ENCODE measurements at regions not wholly inside any gene's neighbourhood (a gene's known extent, or its start where the extent isn't known, plus 50 kb on each side); places are given as distances from the start of the nearest gene placed in this dataset.

- no peaks in the 10 kb centered on the region for H3K27me3 ChIP-seq (ENCODE audit: control insufficient read depth, extremely low read depth, insufficient read depth, low read length)
- no peak overlapping the region for H3K27ac ChIP-seq (ENCODE audit: control insufficient read depth, insufficient read depth, low read length)
- no peaks in the 10 kb centered on the region for H3K9me1 ChIP-seq (ENCODE audit: control insufficient read depth, extremely low read depth, insufficient read depth, low read length)
- H3K4me2 ChIP-seq (ENCODE audit: control insufficient read depth, extremely low read depth, insufficient read depth, low read depth, low read length) = no peak overlapping the region
- H3K36me3 ChIP-seq (ENCODE audit: control insufficient read depth in 2 of 2, extremely low read depth in 1 of 2, insufficient read depth in 2 of 2, low read length in 2 of 2) = no peaks in the 10 kb centered on the region
- no peaks in the 10 kb centered on the region for H4K20me1 ChIP-seq (ENCODE audit: control insufficient read depth, extremely low read depth, insufficient read depth, low read length)
- no peak overlapping the region for H3K4me3 ChIP-seq (ENCODE audit: control insufficient read depth in 2 of 3, extremely low read depth in 1 of 3, insufficient read depth in 2 of 3, low read depth in 1 of 3, low read length in 3 of 3)
- H3K4me1 ChIP-seq (ENCODE audit: control insufficient read depth, extremely low read depth, insufficient read depth, low read length) = no peaks in the 10 kb centered on the region
- FAIRE-seq = no peak
- dilution Hi-C loops (cut with MboI; ENCODE audit: extremely low pct_ligation_motif_present, low sequenced_read_pairs) = no loop called here
- H3K9me3 ChIP-seq (ENCODE audit: control insufficient read depth, low read depth, low read length) = no peaks in the 10 kb centered on the region
- no peak overlapping the region for H2AFZ ChIP-seq (ENCODE audit: control insufficient read depth, low read length)
- H3K79me2 ChIP-seq (ENCODE audit: control insufficient read depth, insufficient read depth, low read length) = no peaks in the 10 kb centered on the region
- no peak for TF ChIP-seq EZH2 (IDR thresholded peaks at IDR 0.05; ENCODE audit: low read length)
- TF ChIP-seq, protein P1, sequence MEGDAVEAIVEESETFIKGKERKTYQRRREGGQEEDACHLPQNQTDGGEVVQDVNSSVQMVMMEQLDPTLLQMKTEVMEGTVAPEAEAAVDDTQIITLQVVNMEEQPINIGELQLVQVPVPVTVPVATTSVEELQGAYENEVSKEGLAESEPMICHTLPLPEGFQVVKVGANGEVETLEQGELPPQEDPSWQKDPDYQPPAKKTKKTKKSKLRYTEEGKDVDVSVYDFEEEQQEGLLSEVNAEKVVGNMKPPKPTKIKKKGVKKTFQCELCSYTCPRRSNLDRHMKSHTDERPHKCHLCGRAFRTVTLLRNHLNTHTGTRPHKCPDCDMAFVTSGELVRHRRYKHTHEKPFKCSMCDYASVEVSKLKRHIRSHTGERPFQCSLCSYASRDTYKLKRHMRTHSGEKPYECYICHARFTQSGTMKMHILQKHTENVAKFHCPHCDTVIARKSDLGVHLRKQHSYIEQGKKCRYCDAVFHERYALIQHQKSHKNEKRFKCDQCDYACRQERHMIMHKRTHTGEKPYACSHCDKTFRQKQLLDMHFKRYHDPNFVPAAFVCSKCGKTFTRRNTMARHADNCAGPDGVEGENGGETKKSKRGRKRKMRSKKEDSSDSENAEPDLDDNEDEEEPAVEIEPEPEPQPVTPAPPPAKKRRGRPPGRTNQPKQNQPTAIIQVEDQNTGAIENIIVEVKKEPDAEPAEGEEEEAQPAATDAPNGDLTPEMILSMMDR (optimal IDR thresholded peaks at IDR 0.05 in 1 of 3, IDR thresholded peaks at IDR 0.05 in 1 of 3, conservative IDR thresholded peaks at IDR 0.05 in 1 of 3; ENCODE audit: extremely low read depth in 1 of 3, insufficient read depth in 2 of 3, low read length in 3 of 3) = no peak
- no peak overlapping the region for H3K9ac ChIP-seq (ENCODE audit: control insufficient read depth, extremely low read depth, insufficient read depth, low read length)
- DNase-seq (ENCODE audit: low read depth, low spot score) = no peak
Measured at GRCh38 chr3:75242012-75242735, 422.0 kb upstream of the FRG2C start.

DNA sequence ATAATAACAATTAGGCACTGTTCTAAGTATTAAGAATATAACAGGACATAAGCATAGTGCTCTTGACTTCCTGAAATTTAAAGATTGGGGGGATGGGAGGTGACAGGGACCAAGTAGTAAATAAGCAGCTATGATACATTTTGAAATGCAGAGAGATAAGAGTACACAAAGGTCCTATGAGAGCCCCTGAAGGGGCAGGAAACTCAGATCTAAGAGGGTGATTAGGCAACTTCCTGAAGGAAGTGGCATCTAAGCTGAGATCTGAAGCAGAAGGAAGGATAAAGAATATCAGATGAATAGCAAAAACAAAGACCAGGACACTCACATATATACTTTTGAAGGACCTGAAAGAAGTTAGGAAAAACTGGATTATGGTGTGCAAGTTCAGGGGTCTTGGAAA, 415.2 kb upstream of the FRG2C start:
- dilution Hi-C loops (cut with MboI; ENCODE audit: extremely low pct_ligation_motif_present, low sequenced_read_pairs) = no loop called here
- no peak overlapping the region for H3K27ac ChIP-seq (ENCODE audit: control insufficient read depth, insufficient read depth, low read length)
- no peak for FAIRE-seq
- no peaks in the 10 kb centered on the region for H3K9me3 ChIP-seq (ENCODE audit: control insufficient read depth, low read depth, low read length)
- no peak overlapping the region for H3K4me2 ChIP-seq (ENCODE audit: control insufficient read depth, extremely low read depth, insufficient read depth, low read depth, low read length)
- no peak for TF ChIP-seq EZH2 (IDR thresholded peaks at IDR 0.05; ENCODE audit: low read length)
- TF ChIP-seq, protein P1 (optimal IDR thresholded peaks at IDR 0.05 in 1 of 3, IDR thresholded peaks at IDR 0.05 in 1 of 3, conservative IDR thresholded peaks at IDR 0.05 in 1 of 3; ENCODE audit: extremely low read depth in 1 of 3, insufficient read depth in 2 of 3, low read length in 3 of 3) = no peak
- H3K27me3 ChIP-seq (ENCODE audit: control insufficient read depth, extremely low read depth, insufficient read depth, low read length) = no peaks in the 10 kb centered on the region
- no peaks in the 10 kb centered on the region for H3K9me1 ChIP-seq (ENCODE audit: control insufficient read depth, extremely low read depth, insufficient read depth, low read length)
- H3K79me2 ChIP-seq (ENCODE audit: control insufficient read depth, insufficient read depth, low read length) = no peaks in the 10 kb centered on the region
- no peak for DNase-seq (ENCODE audit: low read depth, low spot score)
- no peak overlapping the region for H3K4me3 ChIP-seq (ENCODE audit: control insufficient read depth in 2 of 3, extremely low read depth in 1 of 3, insufficient read depth in 2 of 3, low read depth in 1 of 3, low read length in 3 of 3)
- no peaks in the 10 kb centered on the region for H4K20me1 ChIP-seq (ENCODE audit: control insufficient read depth, extremely low read depth, insufficient read depth, low read length)
- H3K4me1 ChIP-seq (ENCODE audit: control insufficient read depth, extremely low read depth, insufficient read depth, low read length) = no peaks in the 10 kb centered on the region
- H2AFZ ChIP-seq (ENCODE audit: control insufficient read depth, low read length) = no peak overlapping the region
- H3K36me3 ChIP-seq (ENCODE audit: control insufficient read depth in 2 of 2, extremely low read depth in 1 of 2, insufficient read depth in 2 of 2, low read length in 2 of 2) = no peaks in the 10 kb centered on the region
- no peak overlapping the region for H3K9ac ChIP-seq (ENCODE audit: control insufficient read depth, extremely low read depth, insufficient read depth, low read length)

Measured in keratinocyte (primary cell).